ENCODE measurements at regions not wholly inside any gene's neighbourhood (a gene's known extent, or its start where the extent isn't known, plus 50 kb on each side); places are given as distances from the start of the nearest gene placed in this dataset.

- no peak for DNase-seq
These were observed 84.3 kb downstream of the TNFAIP2 start for GRCh38 chr14:103207388-103208072.

DNA sequence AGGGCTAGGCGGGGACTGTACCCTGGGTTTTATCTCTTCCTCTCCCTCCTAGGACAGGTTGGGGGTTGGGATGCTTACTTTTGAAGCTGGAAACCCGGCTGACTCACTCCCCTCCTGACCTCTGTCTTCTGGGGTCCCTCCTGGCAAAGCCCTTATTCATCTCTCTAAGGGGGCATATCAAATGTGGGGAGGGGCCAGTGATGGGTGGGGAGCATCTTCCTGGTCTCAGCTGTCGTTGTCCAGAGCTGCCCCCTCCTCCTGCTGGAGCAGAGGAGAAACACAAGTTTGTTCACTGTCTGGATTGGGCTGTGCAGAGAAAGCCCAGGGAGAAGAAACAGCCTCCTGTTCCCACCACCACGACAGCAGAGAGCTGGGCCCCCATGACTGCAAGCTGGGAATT, 85.8 kb downstream of the TNFAIP2 start:
- no peak for DNase-seq

DNA sequence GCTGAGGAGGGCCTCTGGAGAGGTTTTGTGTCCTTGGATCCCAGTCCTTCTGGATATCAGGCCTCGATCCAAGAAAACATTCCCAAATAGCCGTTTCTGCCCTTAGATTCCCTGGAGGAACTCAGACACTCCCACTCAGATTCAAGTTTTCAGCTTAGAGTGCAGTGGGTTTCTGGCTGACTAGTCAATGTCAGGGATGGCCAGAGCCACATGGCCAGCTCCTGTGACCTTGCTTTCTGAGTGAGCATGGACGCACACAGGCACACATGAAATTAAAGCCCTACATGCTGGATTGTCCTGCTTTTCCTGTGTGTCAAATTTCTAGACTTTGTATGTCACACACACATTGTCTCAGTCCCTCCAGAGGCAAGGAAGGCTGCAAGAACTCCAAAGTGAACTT, 86.2 kb downstream of the TNFAIP2 start:
- no peak for DNase-seq

DNA sequence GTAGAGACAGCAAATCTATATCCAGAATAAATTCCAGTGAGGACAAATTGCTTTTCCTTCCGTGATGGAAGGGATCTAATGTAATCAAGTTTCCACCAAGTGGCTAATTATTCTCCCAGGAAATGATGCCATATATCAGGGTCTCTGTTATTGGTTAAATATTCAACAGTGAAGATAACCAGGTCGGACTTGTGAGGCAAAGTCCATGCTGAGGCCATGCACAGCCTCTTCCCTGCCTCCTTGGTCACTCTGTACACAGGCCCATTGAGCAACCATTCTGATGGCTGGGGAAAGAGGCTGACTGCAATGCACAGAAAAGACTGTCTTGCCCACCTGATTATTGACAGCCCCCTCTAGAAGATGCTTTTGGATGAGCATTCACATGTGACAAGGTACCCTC, 90.1 kb downstream of the TNFAIP2 start:
- no peak for DNase-seq

DNA sequence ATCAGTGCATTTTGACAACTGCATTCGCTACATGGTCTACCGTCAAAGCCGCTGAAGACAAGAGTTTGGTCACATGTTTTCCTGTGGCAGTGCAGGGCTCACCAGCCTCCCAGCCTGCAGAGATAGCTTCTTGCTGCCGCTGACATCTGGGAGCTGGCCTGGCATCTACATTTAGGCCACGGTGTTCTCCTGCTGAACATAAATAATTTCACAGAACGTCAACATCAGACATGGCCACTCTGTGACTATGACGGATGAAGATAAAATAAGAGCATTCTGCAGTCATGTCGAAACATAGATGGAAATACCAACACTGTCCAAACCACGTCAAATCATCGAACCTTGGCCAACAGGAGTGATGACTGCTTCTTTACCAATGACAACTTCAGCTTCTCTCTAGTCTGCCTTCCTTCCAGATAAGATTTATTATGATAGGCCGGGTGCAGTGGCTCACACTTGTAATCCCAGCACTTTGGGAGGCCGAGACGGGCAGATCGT, 91.2 kb downstream of the TNFAIP2 start:
- no peak for DNase-seq

DNA sequence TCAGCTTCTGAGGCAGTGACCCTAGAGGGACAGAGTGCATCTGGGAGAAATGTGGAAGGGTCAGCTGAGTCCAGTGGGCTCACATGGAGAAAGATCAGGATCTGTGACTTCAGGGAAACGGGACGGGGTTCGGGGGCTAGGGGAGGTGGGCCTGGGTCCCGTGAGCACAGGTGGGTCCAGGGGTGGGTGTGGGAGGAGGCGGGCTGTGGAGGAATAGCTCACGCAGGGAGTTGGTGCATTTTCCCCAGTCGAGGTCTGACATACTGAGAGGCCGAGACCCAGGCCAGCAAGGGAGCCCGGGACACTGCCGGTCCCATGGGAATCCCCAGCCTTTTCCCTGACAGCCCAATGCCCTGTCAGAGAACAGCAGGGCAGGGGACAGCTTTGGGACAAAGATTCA, 93.1 kb downstream of the TNFAIP2 start:
- no peak for DNase-seq

- no peak for DNase-seq
These were observed 93.6 kb downstream of the TNFAIP2 start for GRCh38 chr14:103216857-103217256.

GRCh38 chr14:103217538-103217937, 94.3 kb downstream of the TNFAIP2 start:
- DNase-seq: no peak

- DNase-seq: no peak
These were observed 97.1 kb downstream of the TNFAIP2 start for GRCh38 chr14:103220134-103220981.

GRCh38 chr14:103220982-103221641, 97.9 kb downstream of the TNFAIP2 start:
- DNase-seq: no peak

- DNase-seq: no peak
These were observed 98.6 kb downstream of the TNFAIP2 start for GRCh38 chr14:103221781-103222358.

- no peak for DNase-seq
These were observed 100.6 kb downstream of the TNFAIP2 start for GRCh38 chr14:103223818-103224352.

DNA sequence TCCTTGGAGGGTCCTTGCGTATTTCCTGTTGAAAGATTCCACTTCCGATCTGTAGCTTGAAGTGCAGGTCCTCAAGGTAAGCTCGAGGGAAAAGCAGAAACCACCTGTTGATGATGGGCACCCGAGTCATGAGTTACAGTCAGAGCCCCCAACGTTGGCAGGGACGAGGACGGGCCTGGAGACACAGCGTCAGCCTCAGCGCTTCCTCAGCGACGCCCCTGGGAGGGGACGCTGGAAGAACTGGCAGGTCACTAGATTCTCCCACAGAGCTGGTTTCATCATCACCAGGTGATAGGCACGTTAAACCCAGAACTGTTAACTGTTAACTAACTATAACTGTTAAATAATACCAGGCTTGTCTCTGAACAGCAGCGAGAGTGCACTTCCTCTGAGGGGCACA, 101.8 kb downstream of the TNFAIP2 start:
- no peak for DNase-seq

GRCh38 chr14:103225476-103225875, 102.2 kb downstream of the TNFAIP2 start:
- no peak for DNase-seq

GRCh38 chr14:103227094-103227768, 104.0 kb downstream of the TNFAIP2 start:
- no peak for DNase-seq

- no peak for DNase-seq
These were observed 105.0 kb downstream of the TNFAIP2 start for GRCh38 chr14:103228076-103228806.

GRCh38 chr14:103228866-103229265, 105.2 kb upstream of the EIF5 start:
- DNase-seq: no peak

DNA sequence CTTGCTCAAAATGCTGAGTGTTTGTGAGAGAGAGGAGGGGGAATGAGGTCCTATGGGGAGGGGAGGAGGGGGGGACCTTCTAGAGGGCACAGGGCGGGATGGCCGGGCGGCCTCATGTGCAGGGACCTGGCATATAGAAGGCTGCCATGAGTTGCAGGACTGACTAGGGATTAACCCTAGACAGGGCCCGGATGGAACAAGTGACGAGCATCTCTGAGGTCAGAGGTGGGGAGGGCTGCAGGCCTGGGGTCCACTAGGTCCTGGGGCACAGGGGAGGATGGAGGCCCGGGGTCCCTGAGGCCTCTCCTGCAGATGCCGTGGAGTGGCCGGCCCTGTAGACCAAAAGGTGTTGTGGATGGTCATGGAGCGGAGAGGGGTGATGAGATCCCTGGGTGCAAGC, 104.0 kb upstream of the EIF5 start:
- DNase-seq: no peak

DNA sequence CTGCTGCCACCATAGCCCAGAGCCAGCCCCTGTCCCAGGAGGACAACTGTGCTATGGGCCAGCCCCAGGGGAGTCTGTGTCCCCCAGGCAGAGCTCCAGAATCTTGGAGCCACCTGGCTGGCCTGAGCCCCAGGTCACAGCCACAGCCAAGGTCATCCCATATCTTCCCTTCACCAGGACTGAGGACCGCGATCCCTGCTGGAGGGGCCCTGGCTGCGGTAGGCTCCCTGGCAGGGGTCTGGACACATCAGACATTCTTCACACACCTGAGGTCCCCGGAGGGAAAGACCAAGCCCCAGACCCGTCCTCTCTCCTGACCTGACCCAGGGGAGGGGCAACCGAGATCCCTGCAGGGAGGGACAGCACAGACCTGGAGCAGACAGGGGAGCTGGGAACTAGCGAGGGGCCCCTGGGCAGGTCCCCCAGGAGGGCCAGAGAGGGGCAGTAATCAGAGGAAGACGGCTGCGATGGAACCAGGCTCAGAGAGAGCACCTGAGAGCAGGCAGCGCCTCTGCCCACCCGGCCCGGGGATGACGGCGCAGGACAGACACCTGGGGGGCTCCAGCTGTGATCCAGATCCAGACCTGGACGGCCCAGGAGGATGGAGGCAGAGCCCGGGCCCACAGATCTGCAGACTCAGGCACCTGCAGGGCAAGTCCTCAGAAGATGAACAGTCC, 103.2 kb upstream of the EIF5 start:
- no peak for DNase-seq

DNA sequence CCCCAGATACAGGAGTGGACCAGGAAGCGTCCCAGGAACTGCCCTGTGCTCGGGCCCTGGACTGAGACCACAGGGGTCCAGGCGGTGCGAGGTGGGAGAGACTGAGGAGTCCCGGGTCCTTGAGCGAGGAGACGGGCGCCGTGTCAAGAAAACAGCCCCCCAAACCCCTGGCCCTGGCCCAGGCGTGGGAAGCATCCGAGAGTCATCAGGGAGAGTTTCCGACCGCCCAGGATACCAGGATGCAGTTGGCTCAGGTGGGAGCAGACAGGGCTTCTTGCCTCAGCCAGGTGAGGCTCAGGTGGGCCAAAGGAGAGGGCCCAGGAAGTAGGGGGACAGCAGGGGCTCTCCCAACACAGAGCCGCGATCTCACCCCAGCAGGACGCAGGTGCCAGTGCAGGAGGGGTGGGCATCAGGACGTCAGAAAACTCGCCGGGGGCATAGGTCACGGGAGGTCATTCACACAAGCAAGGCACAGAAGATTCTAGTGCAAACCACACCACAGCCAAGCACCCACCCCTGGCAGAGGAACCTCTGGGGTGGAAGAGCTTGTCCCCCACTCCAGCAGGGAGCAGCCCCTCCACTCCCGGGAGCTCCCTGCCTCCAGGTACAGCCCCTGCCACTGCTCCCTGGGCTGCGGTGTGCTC, 102.5 kb upstream of the EIF5 start:
- DNase-seq: no peak

Measured in central memory CD4-positive, alpha-beta T cell (primary cell).